ENCODE measurements at regions not wholly inside any gene's neighbourhood (a gene's known extent, or its start where the extent isn't known, plus 50 kb on each side); places are given as distances from the start of the nearest gene placed in this dataset.

DNA sequence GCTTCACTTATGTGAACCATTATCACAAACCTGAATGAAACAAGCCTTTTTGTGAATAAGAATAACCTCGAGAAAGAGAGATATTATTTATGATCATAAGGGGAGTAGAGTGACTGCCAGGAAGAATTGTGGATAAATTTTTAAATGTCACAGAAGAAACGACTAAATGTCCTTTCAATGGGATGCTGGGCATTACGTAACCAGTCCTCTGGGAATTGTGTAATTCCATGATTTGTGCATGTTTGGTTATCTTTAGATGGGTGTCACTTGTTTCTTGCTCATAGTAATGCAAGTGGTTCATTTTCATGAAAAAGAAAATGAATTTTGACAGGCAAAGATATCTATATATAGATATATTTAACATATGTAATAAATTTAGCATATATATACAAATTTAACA is 379.5 kb upstream of the AGTR1 start:
- no peak for TF ChIP-seq FOXA1 (IDR thresholded peaks at IDR 0.05)
- no peak for TF ChIP-seq TARDBP (IDR thresholded peaks at IDR 0.05)
- no peak for TF ChIP-seq SP1 (IDR thresholded peaks at IDR 0.05)
- no peak for TF ChIP-seq HDGF (IDR thresholded peaks at IDR 0.05; ENCODE audit: borderline replicate concordance)
- TF ChIP-seq SUZ12 (IDR thresholded peaks at IDR 0.05) = no peak
- no peak for TF ChIP-seq ELF4 (IDR thresholded peaks at IDR 0.05)
- TF ChIP-seq FOXM1 (IDR thresholded peaks at IDR 0.05; ENCODE audit: borderline replicate concordance) = no peak
- TF ChIP-seq ARNT (IDR thresholded peaks at IDR 0.05) = no peak
- TF ChIP-seq LEF1 (IDR thresholded peaks at IDR 0.05; ENCODE audit: borderline replicate concordance) = no peak

Data from HEK293T (cell line).